Neural progenitor cell (in vitro differentiated cells): ENCODE measurements at regions not wholly inside any gene's neighbourhood (a gene's known extent, or its start where the extent isn't known, plus 50 kb on each side); places are given as distances from the start of the nearest gene placed in this dataset.

Experiments
- DNase-seq: peaks from one replicate; pipeline ENCODE4 v3.0.0-alpha.2; 2016; ENCODE audit warnings: low spot score
- H2AFZ ChIP-seq: fragments of 200-600 bp; sonication (generic); replicated peaks from 2 replicates; pipeline ENCODE4 v1.6.1; 2016; ENCODE audit warnings: antibody characterized with exemption
- H3F3A ChIP-seq: fragments of 200-600 bp; sonication (generic); 2 replicates; pipeline ENCODE4 v1.6.1; 2016; ENCODE audit warnings: antibody characterized with exemption, low read depth
- H3K27ac ChIP-seq: fragments of 200-600 bp; sonication (generic); 2 replicates; pipeline ENCODE4 v1.5.1; 2016; ENCODE audit warnings: mild to moderate bottlenecking
- H3K27me3 ChIP-seq: fragments of 200-600 bp; sonication (generic); 2 replicates; pipeline ENCODE4 v1.6.1; 2016; ENCODE audit warnings: mild to moderate bottlenecking, moderate library complexity
- H3K36me3 ChIP-seq: fragments of 200-600 bp; sonication (generic); 2 replicates; pipeline ENCODE4 v1.5.1; 2016
- H3K4me1 ChIP-seq: fragments of 200-600 bp; sonication (generic); 2 replicates; pipeline ENCODE4 v1.6.1; 2016; ENCODE audit warnings: mixed run types
- H3K4me2 ChIP-seq: fragments of 200-600 bp; sonication (generic); 2 replicates; pipeline ENCODE4 v1.6.1; 2016
- H3K4me3 ChIP-seq: fragments of 200-600 bp; sonication (generic); 2 replicates; pipeline ENCODE4 v1.5.1; 2016
- H3K79me2 ChIP-seq: fragments of 200-600 bp; sonication (generic); 2 replicates; pipeline ENCODE4 v1.6.1; 2016; ENCODE audit warnings: low read depth
- H3K9ac ChIP-seq: fragments of 200-600 bp; sonication (generic); 2 replicates; pipeline ENCODE4 v1.6.1; 2016
- H3K9me3 ChIP-seq: fragments of 200-600 bp; sonication (generic); 2 replicates; pipeline ENCODE4 v1.5.1; 2016; ENCODE audit warnings: low read depth
- H4K20me1 ChIP-seq: fragments of 200-600 bp; sonication (generic); 2 replicates; pipeline ENCODE4 v1.6.1; 2016; ENCODE audit warnings: low read depth
- H3K27ac Mint-ChIP-seq: 3 replicates; pipeline ENCODE4 v1.8.0; 2021; ENCODE audit warnings: mixed read lengths
- H3K27me3 Mint-ChIP-seq: 2 replicates; pipeline ENCODE4 v1.8.0; 2022; ENCODE audit warnings: low read depth, mild to moderate bottlenecking, inconsistent platforms, moderate library complexity, mixed read lengths; ENCODE audit not compliant: insufficient read depth
- H3K36me3 Mint-ChIP-seq: 3 replicates; pipeline ENCODE4 v1.8.0; 2021; ENCODE audit warnings: mixed read lengths
- H3K4me1 Mint-ChIP-seq: 3 replicates; pipeline ENCODE4 v1.8.0; 2021; ENCODE audit warnings: mixed read lengths
- H3K4me3 Mint-ChIP-seq: 3 replicates; pipeline ENCODE4 v1.8.0; 2021; ENCODE audit warnings: mild to moderate bottlenecking, moderate library complexity, mixed read lengths
- H3K9me3 Mint-ChIP-seq: 3 replicates; pipeline ENCODE4 v1.8.0; 2020; ENCODE audit warnings: mixed read lengths
- CTCF ChIP-seq: fragments of 200-600 bp; sonication (generic); IDR thresholded peaks from 2 replicates; pipeline ENCODE4 v1.5.1; 2017; ENCODE audit warnings: antibody characterized with exemption, mild to moderate bottlenecking
- EZH2 ChIP-seq: fragments of 200-600 bp; sonication (generic); IDR thresholded peaks from 2 replicates; pipeline ENCODE4 v1.6.1; 2017; ENCODE audit warnings: antibody characterized with exemption, mild to moderate bottlenecking, moderate library complexity
- EZH2phosphoT487 ChIP-seq: fragments of 200-600 bp; sonication (generic); IDR thresholded peaks from 2 replicates; pipeline ENCODE4 v1.6.1; 2017; ENCODE audit warnings: antibody characterized with exemption

GRCh38 chr6:144657691-144658090 is 372.6 kb downstream of the UTRN start:
- no peaks in the 10 kb centered on the region for H3K27me3 ChIP-seq
- Mint-ChIP-seq H3K27ac (no peak overlapping the region), H3K4me3 (no peak overlapping the region), H3K36me3 (no peaks in the 10 kb centered on the region), H3K27me3 (no peaks in the 10 kb centered on the region), H3K9me3 (no peaks in the 10 kb centered on the region), H3K4me1 (peaks cover 59% of the 10 kb centered on the region)
- no peak overlapping the region for H3K27ac ChIP-seq
- H4K20me1 ChIP-seq, result no peaks in the 10 kb centered on the region
- H3K9me3 ChIP-seq, result no peaks in the 10 kb centered on the region
- no peak for TF ChIP-seq EZH2
- no peak for TF ChIP-seq CTCF
- TF ChIP-seq EZH2phosphoT487, result no peak
- peaks cover 68% of the 10 kb centered on the region for H3K4me1 ChIP-seq
- H3K4me3 ChIP-seq, result no peak overlapping the region
- peaks cover 4% of the 10 kb centered on the region for H3K79me2 ChIP-seq
- no peak overlapping the region for H2AFZ ChIP-seq
- H3F3A ChIP-seq, result peaks cover 27% of the 10 kb centered on the region
- no peak for DNase-seq
- H3K36me3 ChIP-seq, result no peaks in the 10 kb centered on the region
- no peak overlapping the region for H3K9ac ChIP-seq
- H3K4me2 ChIP-seq, result no peak overlapping the region

DNA sequence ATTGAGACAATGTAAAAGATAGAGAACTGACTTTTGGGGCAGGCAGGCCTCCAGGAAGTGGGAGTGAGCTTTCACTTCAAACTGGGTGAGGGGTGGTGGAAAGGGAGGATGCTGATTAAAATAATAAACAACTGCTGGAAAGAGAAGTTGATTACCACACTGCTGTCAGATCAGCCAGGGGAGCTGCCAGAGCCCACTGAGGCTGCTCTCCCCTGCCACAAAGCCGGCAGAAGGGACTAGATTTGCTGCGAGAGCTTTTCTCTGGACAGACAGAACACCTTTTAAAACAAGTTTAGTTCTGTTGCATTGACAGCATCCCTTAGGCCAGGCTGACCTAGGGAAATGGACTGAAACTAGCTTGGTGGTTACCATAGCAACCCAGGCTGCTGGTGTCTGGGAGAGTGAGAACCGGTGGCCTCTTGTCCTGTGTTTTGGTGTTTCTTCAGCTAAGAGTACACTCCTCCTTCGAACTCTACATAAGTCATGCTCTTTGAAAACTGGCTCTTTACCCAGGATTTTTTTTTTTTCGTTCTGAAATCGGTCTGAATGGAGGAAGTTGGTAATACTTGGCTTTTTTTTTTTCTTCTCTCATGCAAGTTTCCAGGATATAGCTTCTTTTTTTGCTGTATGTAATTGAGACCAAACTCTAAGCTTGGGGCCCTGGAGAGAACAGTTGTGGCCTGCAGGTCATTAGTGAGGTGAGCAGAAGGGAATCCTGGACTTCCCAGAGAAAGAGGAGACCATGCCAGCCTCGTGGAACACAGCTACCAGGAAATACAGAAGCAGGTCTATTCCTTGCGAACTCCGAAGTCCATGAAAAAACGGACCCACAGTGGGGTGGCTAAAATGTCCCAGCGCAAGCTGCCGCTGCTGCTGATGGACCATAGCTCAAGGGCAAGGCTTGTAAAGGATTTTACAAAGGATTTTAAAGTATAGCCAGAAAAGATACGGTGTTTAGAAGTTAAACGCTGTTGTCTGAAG is 374.4 kb downstream of the UTRN start:
- Histone ChIP-seq H3K79me2 (peaks cover 4% of the 10 kb centered on the region), H3K9me3 (no peaks in the 10 kb centered on the region), H4K20me1 (no peaks in the 10 kb centered on the region), H3K27me3 (no peaks in the 10 kb centered on the region), H3K36me3 (no peaks in the 10 kb centered on the region), H3K4me3 (no peak overlapping the region), H3K27ac (peak overlapping the region; percentile 22), H3K4me1 (peaks cover 63% of the 10 kb centered on the region), H3F3A (peaks cover 27% of the 10 kb centered on the region), H2AFZ (no peak overlapping the region), H3K4me2 (peak overlapping the region; percentile 54), H3K9ac (no peak overlapping the region)
- DNase-seq, result peak; percentile 85
- Mint-ChIP-seq H3K9me3 (no peaks in the 10 kb centered on the region), H3K4me1 (peaks cover 53% of the 10 kb centered on the region), H3K27ac (peak overlapping the region; percentile 52), H3K27me3 (no peaks in the 10 kb centered on the region), H3K36me3 (no peaks in the 10 kb centered on the region), H3K4me3 (peak overlapping the region; percentile 40)
- TF ChIP-seq CTCF (no peak), EZH2phosphoT487 (no peak), EZH2 (no peak)

- H3K4me2 ChIP-seq, result peak overlapping the region; percentile 49
- H3K4me3 Mint-ChIP-seq, result no peak overlapping the region
- peaks cover 46% of the 10 kb centered on the region for H3K4me1 Mint-ChIP-seq
- H3K9me3 Mint-ChIP-seq, result no peaks in the 10 kb centered on the region
- H3K36me3 ChIP-seq, result no peaks in the 10 kb centered on the region
- no peak overlapping the region for H2AFZ ChIP-seq
- peaks cover 27% of the 10 kb centered on the region for H3F3A ChIP-seq
- H3K27ac Mint-ChIP-seq, result no peak overlapping the region
- H3K27me3 ChIP-seq, result no peaks in the 10 kb centered on the region
- H3K4me1 ChIP-seq, result peaks cover 51% of the 10 kb centered on the region
- H3K36me3 Mint-ChIP-seq, result no peaks in the 10 kb centered on the region
- no peaks in the 10 kb centered on the region for H3K9me3 ChIP-seq
- DNase-seq, result no peak
- no peaks in the 10 kb centered on the region for H3K27me3 Mint-ChIP-seq
- H4K20me1 ChIP-seq, result no peaks in the 10 kb centered on the region
- H3K4me3 ChIP-seq, result no peak overlapping the region
- no peak overlapping the region for H3K27ac ChIP-seq
- H3K9ac ChIP-seq, result no peak overlapping the region
- peaks cover 4% of the 10 kb centered on the region for H3K79me2 ChIP-seq
- no peak for TF ChIP-seq EZH2
Observed at GRCh38 chr6:144660561-144661115, 375.5 kb downstream of the UTRN start.
